OCI-LY7 (cell line): ENCODE measurements at regions not wholly inside any gene's neighbourhood (a gene's known extent, or its start where the extent isn't known, plus 50 kb on each side); places are given as distances from the start of the nearest gene placed in this dataset.
"Not testable (repeated sequence)": the region's sequence is repeated elsewhere in the genome, so short reads cannot be mapped to it uniquely, and the experiment has no call there.

ENCODE experiments used
- BruUV-seq: library from RNA; stranded (reverse); fragments of 400-500 nt; replicated peaks from 2 replicates; lab custom pipeline; 2021; lab: Mats Ljungman, UMichigan
- CTCF ChIA-PET: fragments of 300-600 bp; sonication (Branson Sonifier 250); formaldehyde crosslinking; loops from one replicate; lab custom pipeline; 2022; ENCODE audit warnings: antibody characterized with exemption; ENCODE audit not compliant: unreplicated experiment; lab: Charles Lee
- POLR2A ChIA-PET: fragments of 300-600 bp; sonication (Branson Sonifier 250); formaldehyde crosslinking; loops from one replicate; lab custom pipeline; 2022; ENCODE audit warnings: antibody characterized with exemption; lab: Charles Lee
- DNase-seq: peaks from one replicate; pipeline ENCODE4 v3.0.0-alpha.2; 2015; ENCODE audit warnings: low spot score
- H2AFZ ChIP-seq: fragments of 200-600 bp; sonication (generic), shearing (Covaris generic); 2 replicates; pipeline ENCODE4 v1.6.1; 2014; ENCODE audit warnings: mild to moderate bottlenecking, antibody characterized with exemption, low read length, moderate library complexity
- H3K27ac ChIP-seq: fragments of 200-600 bp; sonication (generic); 2 replicates; pipeline ENCODE4 v1.5.1; 2014; ENCODE audit warnings: mixed run types, low read depth, mild to moderate bottlenecking, moderate library complexity, low read length, inconsistent platforms; ENCODE audit not compliant: poor library complexity, severe bottlenecking
- H3K36me3 ChIP-seq: fragments of 200-600 bp; sonication (generic); 2 replicates; pipeline ENCODE4 v1.6.1; 2014; ENCODE audit warnings: mild to moderate bottlenecking, antibody characterized with exemption, low read length, moderate library complexity, mixed read lengths; ENCODE audit not compliant: insufficient read depth
- H3K4me1 ChIP-seq: fragments of 200-600 bp; sonication (generic); 2 replicates; pipeline ENCODE4 v1.5.1; 2014; ENCODE audit warnings: mild to moderate bottlenecking, low read length; ENCODE audit not compliant: insufficient read depth, poor library complexity, severe bottlenecking
- H3K4me2 ChIP-seq: fragments of 200-600 bp; sonication (generic); 2 replicates; pipeline ENCODE4 v1.6.1; 2014; ENCODE audit warnings: mild to moderate bottlenecking, low read length
- H3K4me3 ChIP-seq: fragments of 200-600 bp; sonication (generic); 2 replicates; pipeline ENCODE4 v1.5.1; 2014; ENCODE audit warnings: mild to moderate bottlenecking, low read depth, low read length; ENCODE audit not compliant: poor library complexity, severe bottlenecking
- H3K79me2 ChIP-seq: fragments of 200-600 bp; sonication (generic); 2 replicates; pipeline ENCODE4 v1.6.1; 2016; ENCODE audit warnings: low read depth, mild to moderate bottlenecking, low read length, moderate library complexity, mixed read lengths; ENCODE audit not compliant: insufficient read depth
- H3K9me2 ChIP-seq: fragments of 200-600 bp; sonication (generic); 2 replicates; pipeline ENCODE4 v1.6.1; 2016; ENCODE audit warnings: mild to moderate bottlenecking, low read length, mixed read lengths; ENCODE audit not compliant: insufficient read depth
- H3K9me3 ChIP-seq: fragments of 200-600 bp; sonication (generic); 2 replicates; pipeline ENCODE4 v1.6.1; 2014; ENCODE audit warnings: mild to moderate bottlenecking, mixed run types, low read length, mixed read lengths
- H4K20me1 ChIP-seq: fragments of 200-600 bp; sonication (generic); 2 replicates; pipeline ENCODE4 v1.6.1; 2014; ENCODE audit warnings: mild to moderate bottlenecking, antibody characterized with exemption, low read length, moderate library complexity, mixed read lengths; ENCODE audit not compliant: insufficient read depth
- EZH2phosphoT487 ChIP-seq: fragments of 200-600 bp; sonication (generic); IDR thresholded peaks from 2 replicates; pipeline ENCODE4 v1.6.1; 2018; ENCODE audit warnings: low read depth, borderline replicate concordance, mild to moderate bottlenecking, mixed run types, antibody characterized with exemption, low read length, moderate library complexity, mixed read lengths
- intact Hi-C: fragments of 100-400 bp; cut with micrococcal nuclease; formaldehyde crosslinking; loops from one replicate; pipeline ENCODE4 v1.10.0; 2022; ENCODE audit not compliant: unreplicated experiment
- TF ChIP-seq, protein P1 (sequence below): fragments of 200-600 bp; sonication (generic); conservative IDR thresholded peaks from 2 replicates; pipeline ENCODE4 v1.5.1; 2014; ENCODE audit warnings: mild to moderate bottlenecking, antibody characterized with exemption, low read length, moderate library complexity, mixed read lengths

- Histone ChIP-seq H4K20me1 (no peaks in the 10 kb centered on the region), H3K4me3 (no peak overlapping the region), H3K9me2 (no peaks in the 10 kb centered on the region), H3K4me1 (no peaks in the 10 kb centered on the region), H3K27ac (no peak overlapping the region), H3K79me2 (no peaks in the 10 kb centered on the region), H3K4me2 (no peak overlapping the region), H3K9me3 (no peaks in the 10 kb centered on the region), H2AFZ (no peak overlapping the region), H3K36me3 (no peaks in the 10 kb centered on the region)
- DNase-seq = no peak
- ChIA-PET POLR2A (interaction anchor here (1.0 kb wide), 1 partner anchor 9 kb away, joined by 5 read pairs; no protein-coding TSS in a partner anchor), CTCF (no interaction called here)
- no TSS peak for BruUV-seq
- TF ChIP-seq EZH2phosphoT487 = no peak
- TF ChIP-seq, protein P1, sequence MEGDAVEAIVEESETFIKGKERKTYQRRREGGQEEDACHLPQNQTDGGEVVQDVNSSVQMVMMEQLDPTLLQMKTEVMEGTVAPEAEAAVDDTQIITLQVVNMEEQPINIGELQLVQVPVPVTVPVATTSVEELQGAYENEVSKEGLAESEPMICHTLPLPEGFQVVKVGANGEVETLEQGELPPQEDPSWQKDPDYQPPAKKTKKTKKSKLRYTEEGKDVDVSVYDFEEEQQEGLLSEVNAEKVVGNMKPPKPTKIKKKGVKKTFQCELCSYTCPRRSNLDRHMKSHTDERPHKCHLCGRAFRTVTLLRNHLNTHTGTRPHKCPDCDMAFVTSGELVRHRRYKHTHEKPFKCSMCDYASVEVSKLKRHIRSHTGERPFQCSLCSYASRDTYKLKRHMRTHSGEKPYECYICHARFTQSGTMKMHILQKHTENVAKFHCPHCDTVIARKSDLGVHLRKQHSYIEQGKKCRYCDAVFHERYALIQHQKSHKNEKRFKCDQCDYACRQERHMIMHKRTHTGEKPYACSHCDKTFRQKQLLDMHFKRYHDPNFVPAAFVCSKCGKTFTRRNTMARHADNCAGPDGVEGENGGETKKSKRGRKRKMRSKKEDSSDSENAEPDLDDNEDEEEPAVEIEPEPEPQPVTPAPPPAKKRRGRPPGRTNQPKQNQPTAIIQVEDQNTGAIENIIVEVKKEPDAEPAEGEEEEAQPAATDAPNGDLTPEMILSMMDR = no peak
- intact Hi-C loops = no loop called here
Observed at GRCh38 chr9:29176231-29176630, 1603.0 kb upstream of the C9orf72 start.

DNA sequence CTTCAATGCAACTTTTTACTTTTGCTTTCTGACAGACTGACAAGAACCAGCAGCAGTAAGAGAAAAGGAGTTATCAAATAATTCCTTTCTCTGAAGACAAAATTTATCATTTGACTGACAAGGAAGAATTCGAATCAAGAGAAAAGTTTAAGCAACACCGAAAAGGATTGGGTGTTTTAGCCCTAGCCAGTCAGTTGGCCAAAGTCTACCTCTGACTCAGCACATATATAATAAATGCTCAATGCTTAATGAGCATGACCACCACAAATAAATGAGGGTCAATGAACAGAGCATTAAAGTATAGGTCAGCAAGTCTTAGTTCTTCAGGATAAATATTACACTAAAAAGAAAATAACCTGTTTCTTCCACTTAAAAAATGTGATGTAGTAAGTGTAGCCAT, 1603.5 kb upstream of the C9orf72 start:
- no peaks in the 10 kb centered on the region for H3K79me2 ChIP-seq
- no peaks in the 10 kb centered on the region for H4K20me1 ChIP-seq
- H3K9me2 ChIP-seq = no peaks in the 10 kb centered on the region
- H3K4me3 ChIP-seq = no peak overlapping the region
- intact Hi-C loops = no loop called here
- no TSS peak for BruUV-seq
- no peak overlapping the region for H2AFZ ChIP-seq
- no peak for TF ChIP-seq EZH2phosphoT487
- TF ChIP-seq, protein P1 = no peak
- H3K27ac ChIP-seq = no peak overlapping the region
- POLR2A ChIA-PET = interaction anchor here (1.0 kb wide), 1 partner anchor 9 kb away, joined by 5 read pairs; no protein-coding TSS in a partner anchor
- DNase-seq = no peak
- no peaks in the 10 kb centered on the region for H3K4me1 ChIP-seq
- H3K36me3 ChIP-seq = no peaks in the 10 kb centered on the region
- H3K4me2 ChIP-seq = no peak overlapping the region
- H3K9me3 ChIP-seq = no peaks in the 10 kb centered on the region
- CTCF ChIA-PET = no interaction called here

DNA sequence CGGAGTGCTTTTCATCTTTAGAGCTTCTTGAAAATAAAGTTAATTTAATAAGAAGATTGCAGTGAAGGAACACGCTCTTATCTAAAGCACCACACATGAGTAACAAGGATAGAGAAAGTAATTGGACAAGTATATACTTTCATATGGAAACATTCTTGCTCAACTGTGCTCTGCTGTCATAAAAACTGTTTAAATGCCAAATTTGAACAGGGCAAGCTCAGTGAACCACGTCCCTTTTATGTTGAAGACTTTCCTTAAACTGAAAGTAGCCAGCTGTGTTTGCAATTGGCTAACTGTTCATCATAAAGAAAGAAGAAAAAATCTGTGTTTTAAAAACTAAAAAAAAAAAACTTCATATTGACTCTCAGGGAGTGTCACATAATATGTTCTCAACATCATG, 1610.7 kb upstream of the C9orf72 start:
- Histone ChIP-seq H3K79me2 (no peaks in the 10 kb centered on the region), H2AFZ (no peak overlapping the region), H3K27ac (no peak overlapping the region), H3K36me3 (no peaks in the 10 kb centered on the region), H3K4me2 (no peak overlapping the region), H3K4me3 (no peak overlapping the region), H3K9me3 (no peaks in the 10 kb centered on the region), H4K20me1 (no peaks in the 10 kb centered on the region), H3K9me2 (no peaks in the 10 kb centered on the region), H3K4me1 (no peaks in the 10 kb centered on the region)
- no peak for TF ChIP-seq EZH2phosphoT487
- TF ChIP-seq, protein P1 = no peak
- intact Hi-C loops = no loop called here
- no TSS peak for BruUV-seq
- DNase-seq = no peak
- CTCF ChIA-PET = no interaction called here
- POLR2A ChIA-PET = interaction anchor here (0.6 kb wide), 1 partner anchor 41 kb away, joined by 3 read pairs; no protein-coding TSS in a partner anchor

GRCh38 chr9:29188771-29189170, 1615.5 kb upstream of the C9orf72 start:
- H4K20me1 ChIP-seq, H3K9me2 ChIP-seq, H3K4me1 ChIP-seq, H3K27ac ChIP-seq, H3K36me3 ChIP-seq, H3K79me2 ChIP-seq, DNase-seq, H3K4me3 ChIP-seq, H3K4me2 ChIP-seq, H3K9me3 ChIP-seq, H2AFZ ChIP-seq, POLR2A ChIA-PET, intact Hi-C loops, BruUV-seq, CTCF ChIA-PET: not testable (repeated sequence)
